ENCODE measurements at regions not wholly inside any gene's neighbourhood (a gene's known extent, or its start where the extent isn't known, plus 50 kb on each side); places are given as distances from the start of the nearest gene placed in this dataset.
A peak's percentile ranks its signal among the peaks of the same experiment; 100 is the strongest.

GRCh38 chr10:120789303-120790203, 61.6 kb upstream of the WDR11 start:
- no peak overlapping the region for H3K4me2 ChIP-seq (ENCODE audit: low read depth, low read length)
- ChIA-PET POLR2A (no interaction called here), CTCF (ENCODE audit: low intra/inter-chr PET ratio, low total read pairs) (no interaction called here)
- no peaks in the 10 kb centered on the region for H4K20me1 ChIP-seq (ENCODE audit: insufficient read depth, low read length)
- H2AFZ ChIP-seq (ENCODE audit: low read length): no peak overlapping the region
- H3K4me3 ChIP-seq (replicated peaks in 1 of 3; ENCODE audit: insufficient read depth in 1 of 3, low read depth in 2 of 3, low read length in 3 of 3): no peak overlapping the region
- no peaks in the 10 kb centered on the region for H3K36me3 ChIP-seq (replicated peaks in 1 of 2; ENCODE audit: control insufficient read depth in 1 of 2, insufficient read depth in 2 of 2, low read length in 2 of 2)
- ATAC-seq (no peak), FAIRE-seq (no peak), DNase-seq (ENCODE audit: low spot score) (no peak)
- intact Hi-C loops (cut with micrococcal nuclease; ENCODE audit: unreplicated experiment) (no loop called here), in situ Hi-C loops (cut with HindIII; ENCODE audit: extremely low pct_ligation_motif_present, low pct_unique_long_range_greater_than_20kb) (no loop called here)
- H3K27me3 ChIP-seq (ENCODE audit: control insufficient read depth in 1 of 2, insufficient read depth in 2 of 2, low read length in 2 of 2): peaks cover 0 to under 1% of the 10 kb centered on the region in 2 experiments; a peak in 2 of 5 replicates
- TF ChIP-seq MTA1 (CRISPR knock-in tag; IDR thresholded peaks at IDR 0.05; ENCODE audit: borderline replicate concordance) (no peak), RBM39 (IDR thresholded peaks at IDR 0.05; ENCODE audit: low read depth, low read length, poor library complexity, severe bottlenecking) (no peak), NCOA2 (CRISPR knock-in tag; IDR thresholded peaks at IDR 0.05) (no peak)
- no peak overlapping the region for H3K27ac ChIP-seq (ENCODE audit: extremely low read length, insufficient read depth, low read length)
- 17% methylated on average over 5 of the region's 5 CpGs for WGBS (ENCODE audit: low lambda C conversion rate)
- no peak overlapping the region for H3K9ac ChIP-seq (ENCODE audit: insufficient read depth, low read depth, low read length)
- no peaks in the 10 kb centered on the region for H3K79me2 ChIP-seq (ENCODE audit: insufficient read depth, low read length)
- no TSS peak for BruUV-seq (replicated peaks)
- no peaks in the 10 kb centered on the region for H3K9me3 ChIP-seq (ENCODE audit: low read length)
- H3K4me1 ChIP-seq (ENCODE audit: insufficient read depth, low read length): no peaks in the 10 kb centered on the region

- in situ Hi-C loops (cut with HindIII; ENCODE audit: extremely low pct_ligation_motif_present, low pct_unique_long_range_greater_than_20kb): no loop called here
- H3K4me2 ChIP-seq (ENCODE audit: low read depth, low read length): no peak overlapping the region
- H3K4me1 ChIP-seq (ENCODE audit: insufficient read depth, low read length): no peaks in the 10 kb centered on the region
- POLR2A ChIA-PET: no interaction called here
- H4K20me1 ChIP-seq (ENCODE audit: insufficient read depth, low read length): no peaks in the 10 kb centered on the region
- TF ChIP-seq ZNF296 (CRISPR knock-in tag; conservative IDR thresholded peaks at IDR 0.05) (no peak), ZNF629 (CRISPR knock-in tag; conservative IDR thresholded peaks at IDR 0.05) (0 out of 2 replicates have a peak, but pooled peaks have one; percentile 29)
- intact Hi-C loops (cut with micrococcal nuclease; ENCODE audit: unreplicated experiment): no loop called here
- BruUV-seq (replicated peaks): no TSS peak
- no peaks in the 10 kb centered on the region for H3K36me3 ChIP-seq (replicated peaks in 1 of 2; ENCODE audit: control insufficient read depth in 1 of 2, insufficient read depth in 2 of 2, low read length in 2 of 2)
- CTCF ChIA-PET (ENCODE audit: low intra/inter-chr PET ratio, low total read pairs): no interaction called here
- H3K79me2 ChIP-seq (ENCODE audit: insufficient read depth, low read length): no peaks in the 10 kb centered on the region
- no peaks in the 10 kb centered on the region for H3K9me3 ChIP-seq (ENCODE audit: low read length)
- no peak for DNase-seq (ENCODE audit: low spot score)
- ATAC-seq: no peak
- no peak overlapping the region for H2AFZ ChIP-seq (ENCODE audit: low read length)
- FAIRE-seq: no peak
- H3K27ac ChIP-seq (ENCODE audit: extremely low read length, insufficient read depth, low read length): no peak overlapping the region
- WGBS (ENCODE audit: low lambda C conversion rate): 13% methylated on average over 5 of the region's 5 CpGs
- no peak overlapping the region for H3K9ac ChIP-seq (ENCODE audit: insufficient read depth, low read depth, low read length)
- no peaks in the 10 kb centered on the region; a peak in 1 of 5 replicates for H3K27me3 ChIP-seq (ENCODE audit: control insufficient read depth in 1 of 2, insufficient read depth in 2 of 2, low read length in 2 of 2)
- no peak overlapping the region for H3K4me3 ChIP-seq (replicated peaks in 1 of 3; ENCODE audit: insufficient read depth in 1 of 3, low read depth in 2 of 3, low read length in 3 of 3)
Measured at GRCh38 chr10:120791316-120791715, 59.8 kb upstream of the WDR11 start.
